ENCODE measurements at regions not wholly inside any gene's neighbourhood (a gene's known extent, or its start where the extent isn't known, plus 50 kb on each side); places are given as distances from the start of the nearest gene placed in this dataset.

- H3K4me3 Mint-ChIP-seq (ENCODE audit: unreplicated experiment) = no peak overlapping the region
- intact Hi-C loops (cut with micrococcal nuclease) = no loop called here
- TF ChIP-seq CTCF (IDR thresholded peaks at IDR 0.05; ENCODE audit: unreplicated experiment) = no peak
- H3K27ac Mint-ChIP-seq (ENCODE audit: low read depth, unreplicated experiment) = no peak overlapping the region
- H3K9me3 Mint-ChIP-seq (ENCODE audit: unreplicated experiment) = no peaks in the 10 kb centered on the region
- no TSS peak for BruUV-seq (replicated peaks)
- DNase-seq (ENCODE audit: unreplicated experiment) = no peak
- H3K36me3 Mint-ChIP-seq (ENCODE audit: insufficient read depth, unreplicated experiment) = no peaks in the 10 kb centered on the region
- POLR2A ChIA-PET = interaction anchor here (0.6 kb wide), 1 partner anchor 415 kb away, joined by 3 read pairs; no protein-coding TSS in a partner anchor
- no peaks in the 10 kb centered on the region for H3K27me3 Mint-ChIP-seq (ENCODE audit: insufficient read depth, unreplicated experiment)
- no peaks in the 10 kb centered on the region for H3K4me1 Mint-ChIP-seq (ENCODE audit: insufficient read depth, unreplicated experiment)
- CTCF ChIA-PET = no interaction called here
Measured at GRCh38 chr7:152568972-152569371, 107.0 kb downstream of the XRCC2 start.

- CTCF ChIA-PET = interaction anchor here (0.6 kb wide), 1 partner anchor 85 kb away, joined by 3 read pairs; no protein-coding TSS in a partner anchor
Measured at GRCh38 chr7:152565731-152566130, 110.2 kb downstream of the XRCC2 start.

GRCh38 chr7:152564656-152565250, 111.2 kb downstream of the XRCC2 start:
- intact Hi-C loops (cut with micrococcal nuclease) = no loop called here
- TF ChIP-seq CTCF (IDR thresholded peaks at IDR 0.05; ENCODE audit: unreplicated experiment) = no peak
- no peak overlapping the region for H3K4me3 Mint-ChIP-seq (ENCODE audit: unreplicated experiment)
- no peaks in the 10 kb centered on the region for H3K36me3 Mint-ChIP-seq (ENCODE audit: insufficient read depth, unreplicated experiment)
- no peaks in the 10 kb centered on the region for H3K27me3 Mint-ChIP-seq (ENCODE audit: insufficient read depth, unreplicated experiment)
- H3K27ac Mint-ChIP-seq (ENCODE audit: low read depth, unreplicated experiment) = no peak overlapping the region
- CTCF ChIA-PET = interaction anchor here (0.5 kb wide), 1 partner anchor 18 kb away, joined by 3 read pairs; no protein-coding TSS in a partner anchor
- no TSS peak for BruUV-seq (replicated peaks)
- no peaks in the 10 kb centered on the region for H3K4me1 Mint-ChIP-seq (ENCODE audit: insufficient read depth, unreplicated experiment)
- POLR2A ChIA-PET = no interaction called here
- DNase-seq (ENCODE audit: unreplicated experiment) = no peak
- no peaks in the 10 kb centered on the region for H3K9me3 Mint-ChIP-seq (ENCODE audit: unreplicated experiment)

More at GRCh38 chr7:152565731-152566130, 110.2 kb downstream of the XRCC2 start:
- H3K9me3 Mint-ChIP-seq (ENCODE audit: unreplicated experiment) = no peaks in the 10 kb centered on the region
- BruUV-seq (replicated peaks) = no TSS peak
- H3K27ac Mint-ChIP-seq (ENCODE audit: low read depth, unreplicated experiment) = no peak overlapping the region
- TF ChIP-seq CTCF (IDR thresholded peaks at IDR 0.05; ENCODE audit: unreplicated experiment) = no peak
- no peaks in the 10 kb centered on the region for H3K27me3 Mint-ChIP-seq (ENCODE audit: insufficient read depth, unreplicated experiment)
- no peak for DNase-seq (ENCODE audit: unreplicated experiment)
- H3K36me3 Mint-ChIP-seq (ENCODE audit: insufficient read depth, unreplicated experiment) = no peaks in the 10 kb centered on the region
- intact Hi-C loops (cut with micrococcal nuclease) = no loop called here
- H3K4me3 Mint-ChIP-seq (ENCODE audit: unreplicated experiment) = no peak overlapping the region
- POLR2A ChIA-PET = no interaction called here
- H3K4me1 Mint-ChIP-seq (ENCODE audit: insufficient read depth, unreplicated experiment) = no peaks in the 10 kb centered on the region

GRCh38 chr7:152556013-152556755, 119.8 kb downstream of the XRCC2 start:
- no peaks in the 10 kb centered on the region for H3K4me1 Mint-ChIP-seq (ENCODE audit: insufficient read depth, unreplicated experiment)
- intact Hi-C loops (cut with micrococcal nuclease) = no loop called here
- H3K27ac Mint-ChIP-seq (ENCODE audit: low read depth, unreplicated experiment) = no peak overlapping the region
- H3K9me3 Mint-ChIP-seq (ENCODE audit: unreplicated experiment) = no peaks in the 10 kb centered on the region
- no peaks in the 10 kb centered on the region for H3K27me3 Mint-ChIP-seq (ENCODE audit: insufficient read depth, unreplicated experiment)
- CTCF ChIA-PET = no interaction called here
- TF ChIP-seq CTCF (IDR thresholded peaks at IDR 0.05; ENCODE audit: unreplicated experiment) = no peak
- no peak overlapping the region for H3K4me3 Mint-ChIP-seq (ENCODE audit: unreplicated experiment)
- no TSS peak for BruUV-seq (replicated peaks)
- H3K36me3 Mint-ChIP-seq (ENCODE audit: insufficient read depth, unreplicated experiment) = no peaks in the 10 kb centered on the region
- POLR2A ChIA-PET = no interaction called here
- DNase-seq (ENCODE audit: unreplicated experiment) = no peak
